Glutamatergic neuron (in vitro differentiated cells): ENCODE measurements at regions not wholly inside any gene's neighbourhood (a gene's known extent, or its start where the extent isn't known, plus 50 kb on each side); places are given as distances from the start of the nearest gene placed in this dataset.
"Not testable (repeated sequence)": the region's sequence is repeated elsewhere in the genome, so short reads cannot be mapped to it uniquely, and the experiment has no call there.

ENCODE experiments used
- DNase-seq: peaks from one replicate; pipeline ENCODE4 v3.0.0; 2022
- H3K27ac Mint-ChIP-seq: one replicate; pipeline ENCODE4 v1.8.0; 2020; ENCODE audit warnings: mild to moderate bottlenecking, mixed read lengths, inconsistent platforms; ENCODE audit not compliant: unreplicated experiment
- H3K27me3 Mint-ChIP-seq: one replicate; pipeline ENCODE4 v1.8.0; 2020; ENCODE audit warnings: mild to moderate bottlenecking, moderate library complexity, mixed read lengths, inconsistent platforms; ENCODE audit not compliant: unreplicated experiment
- H3K36me3 Mint-ChIP-seq: one replicate; pipeline ENCODE4 v1.8.0; 2020; ENCODE audit warnings: mild to moderate bottlenecking, mixed read lengths, inconsistent platforms; ENCODE audit not compliant: unreplicated experiment
- H3K4me1 Mint-ChIP-seq: one replicate; pipeline ENCODE4 v1.8.0; 2020; ENCODE audit warnings: mild to moderate bottlenecking, low read depth, mixed read lengths, inconsistent platforms; ENCODE audit not compliant: unreplicated experiment
- H3K4me3 Mint-ChIP-seq: one replicate; pipeline ENCODE4 v1.8.0; 2020; ENCODE audit warnings: mild to moderate bottlenecking, mixed read lengths, inconsistent platforms; ENCODE audit not compliant: unreplicated experiment
- H3K9me3 Mint-ChIP-seq: one replicate; pipeline ENCODE4 v1.8.0; 2020; ENCODE audit warnings: mild to moderate bottlenecking, moderate library complexity, mixed read lengths, inconsistent platforms; ENCODE audit not compliant: unreplicated experiment
- CTCF ChIP-seq: fragments of 200-600 bp; sonication (generic); IDR thresholded peaks from one replicate; pipeline ENCODE4 v1.5.0; 2021; ENCODE audit not compliant: partially characterized antibody, unreplicated experiment

- H3K9me3 Mint-ChIP-seq: no peaks in the 10 kb centered on the region
- TF ChIP-seq CTCF: no peak
- H3K4me3 Mint-ChIP-seq: no peak overlapping the region
- H3K27ac Mint-ChIP-seq: no peak overlapping the region
- no peaks in the 10 kb centered on the region for H3K4me1 Mint-ChIP-seq
- H3K27me3 Mint-ChIP-seq: no peaks in the 10 kb centered on the region
- no peaks in the 10 kb centered on the region for H3K36me3 Mint-ChIP-seq
- no peak for DNase-seq
Measured at GRCh38 chrX:40394302-40394701, 186.5 kb upstream of the ATP6AP2 start.

GRCh38 chrX:40392599-40392998 lies 188.2 kb upstream of the ATP6AP2 start:
- Mint-ChIP-seq H3K36me3 (no peaks in the 10 kb centered on the region), H3K27me3 (no peaks in the 10 kb centered on the region), H3K4me1 (no peaks in the 10 kb centered on the region), H3K27ac (no peak overlapping the region), H3K4me3 (no peak overlapping the region), H3K9me3 (no peaks in the 10 kb centered on the region)
- no peak for TF ChIP-seq CTCF
- no peak for DNase-seq

- no peak overlapping the region for H3K4me3 Mint-ChIP-seq
- no peaks in the 10 kb centered on the region for H3K27me3 Mint-ChIP-seq
- no peak overlapping the region for H3K27ac Mint-ChIP-seq
- H3K9me3 Mint-ChIP-seq: no peaks in the 10 kb centered on the region
- H3K36me3 Mint-ChIP-seq: no peaks in the 10 kb centered on the region
- TF ChIP-seq CTCF: no peak
- no peaks in the 10 kb centered on the region for H3K4me1 Mint-ChIP-seq
- no peak for DNase-seq
Measured at GRCh38 chrX:40391662-40392061, 189.1 kb upstream of the ATP6AP2 start.

GRCh38 chrX:40389555-40389954 lies 191.2 kb upstream of the ATP6AP2 start:
- Mint-ChIP-seq H3K4me1 (peaks cover 3% of the 10 kb centered on the region), H3K4me3 (no peak overlapping the region), H3K36me3 (no peaks in the 10 kb centered on the region), H3K27ac (no peak overlapping the region), H3K27me3 (no peaks in the 10 kb centered on the region), H3K9me3 (no peaks in the 10 kb centered on the region)
- TF ChIP-seq CTCF: no peak
- DNase-seq: no peak

- DNase-seq: no peak
- H3K4me1 Mint-ChIP-seq: peaks cover 5% of the 10 kb centered on the region
- H3K27ac Mint-ChIP-seq: no peak overlapping the region
- H3K36me3 Mint-ChIP-seq: no peaks in the 10 kb centered on the region
- H3K27me3 Mint-ChIP-seq: no peaks in the 10 kb centered on the region
- no peak overlapping the region for H3K4me3 Mint-ChIP-seq
- H3K9me3 Mint-ChIP-seq: no peaks in the 10 kb centered on the region
- TF ChIP-seq CTCF: no peak
Measured at GRCh38 chrX:40388441-40388840, 192.3 kb upstream of the ATP6AP2 start.

- not testable (repeated sequence) for H3K4me3 Mint-ChIP-seq, H3K27ac Mint-ChIP-seq, DNase-seq, H3K9me3 Mint-ChIP-seq, H3K4me1 Mint-ChIP-seq, H3K27me3 Mint-ChIP-seq, H3K36me3 Mint-ChIP-seq
Measured at GRCh38 chrX:40387869-40388268, 192.9 kb upstream of the ATP6AP2 start.

GRCh38 chrX:40387311-40387710 lies 193.5 kb upstream of the ATP6AP2 start:
- H3K9me3 Mint-ChIP-seq, H3K4me1 Mint-ChIP-seq: not testable (repeated sequence)

More at GRCh38 chrX:40387311-40387710, 193.5 kb upstream of the ATP6AP2 start:
- not testable (repeated sequence) for H3K4me3 Mint-ChIP-seq, DNase-seq, H3K27me3 Mint-ChIP-seq, H3K27ac Mint-ChIP-seq, H3K36me3 Mint-ChIP-seq
